Lung (tissue), 11 donors: ENCODE measurements at regions not wholly inside any gene's neighbourhood (a gene's known extent, or its start where the extent isn't known, plus 50 kb on each side); places are given as distances from the start of the nearest gene placed in this dataset.

Experiments used
- ATAC-seq: fragments of 200-7000 bp; cut with Tn5 transposase; one replicate; pipeline ENCODE4 v1.9.1; 2020; ENCODE audit warnings: moderate number of reproducible peaks; ENCODE audit not compliant: insufficient read depth, low FRiP score
- DNase-seq, 3 donors: peaks; one replicate each; pipeline ENCODE4 v3.0.0-alpha.2; 2013 to 2017
- H3K27ac ChIP-seq, 2 donors: one replicate each; pipeline ENCODE4 v1.5.1; 2013; ENCODE audit warnings: mild to moderate bottlenecking in 2 of 2, moderate library complexity in 2 of 2, control low read depth in 1 of 2, inconsistent platforms in 1 of 2, low read depth in 1 of 2, low read length in 1 of 2
- H3K27me3 ChIP-seq, 3 donors: one replicate each; pipeline ENCODE4 v1.5.1; 2013; ENCODE audit warnings: low read length in 2 of 3; ENCODE audit not compliant: control insufficient read depth in 3 of 3, insufficient read depth in 3 of 3
- H3K36me3 ChIP-seq, 4 donors: one replicate each; pipeline ENCODE4 v1.5.1; 2013; ENCODE audit warnings: low read length in 4 of 4, mild to moderate bottlenecking in 1 of 4, moderate library complexity in 1 of 4; ENCODE audit not compliant: control insufficient read depth in 4 of 4, insufficient read depth in 4 of 4
- H3K4me1 ChIP-seq, 5 donors: one replicate each; pipeline ENCODE4 v1.5.1; 2013; ENCODE audit warnings: low read length in 5 of 5, mild to moderate bottlenecking in 2 of 5, moderate library complexity in 1 of 5; ENCODE audit not compliant: control insufficient read depth in 5 of 5, insufficient read depth in 5 of 5
- H3K4me3 ChIP-seq: one replicate; pipeline ENCODE4 v1.5.1; 2013; ENCODE audit warnings: mild to moderate bottlenecking, control low read depth, moderate library complexity
- H3K9ac ChIP-seq, 2 donors: one replicate each; pipeline ENCODE4 v1.5.1; 2013; ENCODE audit warnings: low read length in 2 of 2, control low read depth in 1 of 2; ENCODE audit not compliant: insufficient read depth in 1 of 2
- H3K9me3 ChIP-seq, 4 donors: one replicate each; pipeline ENCODE4 v1.5.1; 2013; ENCODE audit warnings: low read length in 3 of 4, mild to moderate bottlenecking in 1 of 4, moderate library complexity in 1 of 4; ENCODE audit not compliant: control insufficient read depth in 4 of 4, insufficient read depth in 3 of 4
- WGBS, 2 donors: extraction: QIAGEN DNeasy Blood & Tissue Kit; methylation state at CpG; one replicate each; pipeline ENCODE4 v1.1.7; 2013; 5-methylcytosine and 5-hydroxymethylcytosine counted together
- TF ChIP-seq, protein P1 (sequence below): IDR thresholded peaks from 2 replicates; pipeline ENCODE4 v1.5.1; 2012; ENCODE audit warnings: mild to moderate bottlenecking; ENCODE audit errors: control extremely low read depth, extremely low read depth
- donor health status: control.
- donor health status: control.
- donor health status: Bipolar disorder and iron deficiency.
- donor health status: healthy.
- donor health status: DM: yes; HTN: yes; CAD: no.

DNA sequence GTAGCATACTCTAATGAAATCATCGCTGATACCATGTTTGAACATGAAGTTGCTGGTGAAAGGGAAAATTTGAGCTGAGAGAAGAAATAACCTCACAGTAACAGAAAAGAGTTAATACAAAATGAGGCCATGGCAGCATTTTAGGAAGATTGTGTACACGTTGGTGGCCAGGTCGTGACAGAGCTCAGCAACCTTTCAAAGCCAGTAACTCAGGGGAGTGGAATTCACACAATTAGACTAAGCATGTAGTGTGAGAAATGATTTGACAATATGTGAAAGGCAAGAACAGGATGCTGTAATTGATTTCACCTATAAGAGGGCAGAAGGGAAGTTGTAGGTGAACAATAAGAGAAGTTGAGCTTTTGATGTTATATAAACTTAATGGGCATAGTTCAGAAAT is 246.3 kb downstream of the OGFRL1 start:
- DNase-seq (no peak), ATAC-seq (no peak)
- H3K27ac ChIP-seq: no peak overlapping the region
- H3K9me3 ChIP-seq: peaks cover 0 to 1% (median 0%) of the 10 kb centered on the region in 4 donors
- 72 to 83% methylated on average over 3 of the region's 3 CpGs for WGBS, 2 donors
- no peak overlapping the region for H3K4me3 ChIP-seq
- H3K4me1 ChIP-seq: peaks cover 0 to 10% (median 0%) of the 10 kb centered on the region in 5 donors
- no peak overlapping the region for H3K9ac ChIP-seq
- TF ChIP-seq, protein P1, sequence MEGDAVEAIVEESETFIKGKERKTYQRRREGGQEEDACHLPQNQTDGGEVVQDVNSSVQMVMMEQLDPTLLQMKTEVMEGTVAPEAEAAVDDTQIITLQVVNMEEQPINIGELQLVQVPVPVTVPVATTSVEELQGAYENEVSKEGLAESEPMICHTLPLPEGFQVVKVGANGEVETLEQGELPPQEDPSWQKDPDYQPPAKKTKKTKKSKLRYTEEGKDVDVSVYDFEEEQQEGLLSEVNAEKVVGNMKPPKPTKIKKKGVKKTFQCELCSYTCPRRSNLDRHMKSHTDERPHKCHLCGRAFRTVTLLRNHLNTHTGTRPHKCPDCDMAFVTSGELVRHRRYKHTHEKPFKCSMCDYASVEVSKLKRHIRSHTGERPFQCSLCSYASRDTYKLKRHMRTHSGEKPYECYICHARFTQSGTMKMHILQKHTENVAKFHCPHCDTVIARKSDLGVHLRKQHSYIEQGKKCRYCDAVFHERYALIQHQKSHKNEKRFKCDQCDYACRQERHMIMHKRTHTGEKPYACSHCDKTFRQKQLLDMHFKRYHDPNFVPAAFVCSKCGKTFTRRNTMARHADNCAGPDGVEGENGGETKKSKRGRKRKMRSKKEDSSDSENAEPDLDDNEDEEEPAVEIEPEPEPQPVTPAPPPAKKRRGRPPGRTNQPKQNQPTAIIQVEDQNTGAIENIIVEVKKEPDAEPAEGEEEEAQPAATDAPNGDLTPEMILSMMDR: no peak
- no peaks in the 10 kb centered on the region for H3K27me3 ChIP-seq
- H3K36me3 ChIP-seq: no peaks in the 10 kb centered on the region

DNA sequence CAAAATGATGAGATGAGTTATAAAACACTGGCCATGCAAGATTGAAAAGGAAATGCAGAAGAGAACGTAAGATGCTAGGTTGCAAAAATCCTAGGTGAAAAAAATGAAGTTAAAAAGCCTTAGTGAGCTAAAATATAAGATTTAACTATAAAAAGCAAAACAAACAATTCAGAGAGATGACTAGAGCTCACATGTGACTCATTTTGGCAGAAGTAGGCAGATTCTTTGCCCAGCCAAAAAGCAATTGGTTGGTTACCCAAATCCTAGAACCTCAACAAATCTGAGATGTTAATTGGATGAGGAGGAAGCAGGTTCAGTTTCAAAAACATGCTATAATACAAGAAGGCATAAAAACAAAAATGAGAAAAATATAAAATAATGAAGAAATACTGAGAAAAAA is 249.1 kb downstream of the OGFRL1 start:
- no peak for DNase-seq

DNA sequence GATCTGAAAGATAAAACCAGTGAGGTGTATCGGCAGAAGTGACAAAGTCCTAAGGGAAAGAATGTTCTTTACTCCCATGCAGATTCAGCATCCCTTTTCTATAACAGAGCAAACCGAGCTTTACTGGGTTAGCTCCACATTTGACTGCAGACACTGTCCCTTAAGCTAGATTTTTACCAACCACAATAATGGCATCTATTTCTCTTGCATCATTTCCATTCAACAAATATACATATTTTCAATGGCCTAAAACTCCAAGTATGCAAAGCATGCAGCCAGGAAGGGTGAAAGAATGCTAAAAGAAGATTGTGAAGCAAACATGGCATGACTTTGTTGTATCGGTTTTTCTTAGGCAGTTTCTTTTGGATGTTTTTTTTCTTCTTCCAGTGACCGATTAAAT is 255.4 kb downstream of the OGFRL1 start:
- Histone ChIP-seq H3K9me3 (no peaks in the 10 kb centered on the region), H3K9ac (no peak overlapping the region), H3K27ac (no peak overlapping the region), H3K4me1 (no peaks in the 10 kb centered on the region), H3K36me3 (no peaks in the 10 kb centered on the region), H3K4me3 (no peak overlapping the region), H3K27me3 (no peaks in the 10 kb centered on the region)
- DNase-seq (no peak), ATAC-seq (no peak)
- TF ChIP-seq, protein P1: no peak
- 60 to 83% methylated on average over 4 of the region's 4 CpGs for WGBS, 2 donors

More for the DNA sequence above, 249.1 kb downstream of the OGFRL1 start:
- H3K36me3 ChIP-seq: no peaks in the 10 kb centered on the region
- H3K27ac ChIP-seq: no peak overlapping the region
- no peak overlapping the region for H3K9ac ChIP-seq
- no peaks in the 10 kb centered on the region for H3K27me3 ChIP-seq
- H3K9me3 ChIP-seq: peaks cover 0 to 1% (median 0%) of the 10 kb centered on the region in 4 donors
- H3K4me1 ChIP-seq: no peaks in the 10 kb centered on the region
- no peak overlapping the region for H3K4me3 ChIP-seq
- no peak for ATAC-seq
- WGBS, 2 donors: 71 to 81% methylated on average over 1 of the region's 1 CpG
- TF ChIP-seq, protein P1: no peak

DNA sequence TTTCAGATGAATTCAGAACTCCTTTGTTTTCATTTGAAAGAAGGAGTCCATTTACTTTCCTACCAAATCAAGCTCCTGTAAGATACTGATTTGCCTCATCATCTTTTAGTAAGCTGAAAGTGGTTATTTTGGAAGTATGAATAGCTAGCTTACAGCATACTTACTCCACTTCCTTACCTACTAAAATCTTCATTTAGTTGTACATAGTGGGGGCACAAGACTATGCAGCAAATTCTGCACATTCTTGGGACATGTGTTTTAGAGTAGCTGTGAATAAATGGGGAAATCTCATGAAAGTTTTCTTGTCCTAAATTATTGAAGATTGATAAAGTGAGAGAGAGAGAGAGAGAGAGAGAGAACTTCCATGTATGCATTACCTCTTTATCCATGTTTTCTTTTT is 256.3 kb downstream of the OGFRL1 start:
- Histone ChIP-seq H3K4me3 (no peak overlapping the region), H3K27me3 (no peaks in the 10 kb centered on the region), H3K9me3 (no peaks in the 10 kb centered on the region), H3K9ac (no peak overlapping the region), H3K27ac (no peak overlapping the region), H3K36me3 (no peaks in the 10 kb centered on the region), H3K4me1 (no peaks in the 10 kb centered on the region)
- DNase-seq (no peak), ATAC-seq (no peak)
- TF ChIP-seq, protein P1: no peak
